ENCODE measurements at regions not wholly inside any gene's neighbourhood (a gene's known extent, or its start where the extent isn't known, plus 50 kb on each side); places are given as distances from the start of the nearest gene placed in this dataset.

GRCh38 chr1:101732261-101732660 lies 264.5 kb downstream of the OLFM3 start:
- DNase-seq, result no peak

- DNase-seq, result no peak
Observed at GRCh38 chr1:101733340-101733739, 263.4 kb downstream of the OLFM3 start.

- no peak for DNase-seq
Observed at GRCh38 chr1:101738475-101738874, 258.3 kb downstream of the OLFM3 start.

- no peak for DNase-seq
Observed at GRCh38 chr1:101739146-101739545, 257.6 kb downstream of the OLFM3 start.

GRCh38 chr1:101739826-101740330 lies 256.8 kb downstream of the OLFM3 start:
- no peak for DNase-seq

GRCh38 chr1:101741910-101742309 lies 254.8 kb downstream of the OLFM3 start:
- no peak for DNase-seq

GRCh38 chr1:101742509-101742908 lies 254.2 kb downstream of the OLFM3 start:
- no peak for DNase-seq

- peak; percentile 81 to 93 for DNase-seq
Observed at GRCh38 chr1:101745551-101746270, 251.0 kb downstream of the OLFM3 start.

- no peak for DNase-seq
Observed at GRCh38 chr1:101748077-101748476, 248.6 kb downstream of the OLFM3 start.
